H1 (cell line): ENCODE measurements at regions not wholly inside any gene's neighbourhood (a gene's known extent, or its start where the extent isn't known, plus 50 kb on each side); places are given as distances from the start of the nearest gene placed in this dataset.

Source experiments
- CTCF ChIA-PET: fragments of 300-600 bp; sonication (Branson Sonifier 250); formaldehyde crosslinking; loops from one replicate; lab custom pipeline; 2021; ENCODE audit not compliant: partially characterized antibody; lab: Charles Lee
- POLR2A ChIA-PET: fragments of 300-600 bp; sonication (Branson Sonifier 250); formaldehyde crosslinking; loops from one replicate; lab custom pipeline; 2021; ENCODE audit warnings: inconsistent platforms; ENCODE audit not compliant: partially characterized antibody; lab: Charles Lee
- DNase-seq, 2 experiments: peaks; one replicate each; pipeline versions ENCODE4 v3.0.0 to v3.0.0-alpha.2; 2010 to 2022; ENCODE audit warnings: low spot score in 2 of 2, low read depth in 1 of 2, mixed read lengths in 1 of 2
- FAIRE-seq: peaks from 2 replicates; lab custom pipeline; 2011; peaks lifted over from hg19 to GRCh38; lab: Jason Lieb, UNC
- H2AFZ ChIP-seq: 2 replicates; pipeline ENCODE4 v1.8.1; 2012; ENCODE audit warnings: low read length, inconsistent platforms
- H2AK5ac ChIP-seq: 2 replicates; pipeline ENCODE4 v1.6.1; 2013; ENCODE audit warnings: low read depth, low read length
- H2BK120ac ChIP-seq: replicated peaks from 2 replicates; pipeline ENCODE3; 2013; ENCODE audit warnings: low read depth, low read length, inconsistent platforms
- H2BK12ac ChIP-seq: 2 replicates; pipeline ENCODE4 v1.6.1; 2013; ENCODE audit warnings: low read depth, low read length
- H2BK15ac ChIP-seq: 2 replicates; pipeline ENCODE4 v1.6.1; 2013; ENCODE audit warnings: low read length
- H2BK20ac ChIP-seq: 2 replicates; pipeline ENCODE4 v1.6.1; 2013; ENCODE audit warnings: low read length
- H2BK5ac ChIP-seq: 2 replicates; pipeline ENCODE4 v1.6.1; 2013; ENCODE audit warnings: low read depth, low read length
- H3K14ac ChIP-seq: 2 replicates; pipeline ENCODE4 v1.6.1; 2013; ENCODE audit warnings: inconsistent platforms; ENCODE audit not compliant: insufficient read length
- H3K18ac ChIP-seq: 2 replicates; pipeline ENCODE4 v1.6.1; 2013; ENCODE audit warnings: low read length; ENCODE audit errors: extremely low read depth
- H3K23ac ChIP-seq: 2 replicates; pipeline ENCODE4 v1.6.1; 2013; ENCODE audit warnings: inconsistent platforms; ENCODE audit not compliant: insufficient read length
- H3K23me2 ChIP-seq: 2 replicates; pipeline ENCODE4 v1.6.1; 2013; ENCODE audit warnings: low read depth, low read length
- H3K27ac ChIP-seq: 2 replicates; pipeline ENCODE4 v1.6.1; 2011; ENCODE audit warnings: low read depth, low read length, inconsistent platforms
- H3K27me3 ChIP-seq, 4 experiments: replicated peaks in 1 of 4; 1 replicate in 1 of 4; 2 replicates in 3 of 4; pipeline versions ENCODE4 v1.6.1 to v1.8.1; 2011 to 2013; ENCODE audit warnings: low read length in 3 of 4, mild to moderate bottlenecking in 3 of 4, inconsistent platforms in 2 of 4, mixed read lengths in 2 of 4, moderate library complexity in 1 of 4; ENCODE audit not compliant: control insufficient read depth in 3 of 4, insufficient read depth in 3 of 4; ENCODE audit errors: extremely low read depth in 1 of 4
- H3K36me3 ChIP-seq, 4 experiments: 2 replicates each; pipeline versions ENCODE4 v1.6.1 to v1.8.1; 2011 to 2013; ENCODE audit warnings: mild to moderate bottlenecking in 4 of 4, low read length in 3 of 4, moderate library complexity in 2 of 4, control low read depth in 1 of 4, inconsistent platforms in 1 of 4; ENCODE audit not compliant: insufficient read depth in 4 of 4, control insufficient read depth in 2 of 4
- H3K4ac ChIP-seq: replicated peaks from 2 replicates; pipeline ENCODE3; 2013; ENCODE audit warnings: low read length, low read depth, mixed read lengths, inconsistent platforms; ENCODE audit not compliant: insufficient read length
- H3K4me1 ChIP-seq, 4 experiments: replicated peaks in 1 of 4; 1 replicate in 1 of 4; 2 replicates in 3 of 4; pipeline versions ENCODE4 v1.6.1 to v1.8.1; 2011 to 2013; ENCODE audit warnings: low read length in 3 of 4, inconsistent platforms in 2 of 4, mixed read lengths in 1 of 4; ENCODE audit not compliant: insufficient read depth in 4 of 4, control insufficient read depth in 3 of 4
- H3K4me2 ChIP-seq, 2 experiments: 2 replicates each; pipeline versions ENCODE4 v1.6.1 to v1.8.1; 2011 to 2013; ENCODE audit warnings: low read depth in 2 of 2, low read length in 2 of 2, control low read depth in 1 of 2, inconsistent platforms in 1 of 2, mild to moderate bottlenecking in 1 of 2; ENCODE audit not compliant: insufficient read depth in 1 of 2
- H3K4me3 ChIP-seq, 4 experiments: fragments of 200-600, 300-600 bp in 1 of 4; sonication (generic), shearing (Covaris generic), sonication (Bioruptor Twin) in 1 of 4; 2 replicates each; pipeline versions ENCODE4 v1.5.1 to v1.8.1; 2011 to 2016; ENCODE audit warnings: low read length in 4 of 4, low read depth in 3 of 4, control low read depth in 2 of 4, inconsistent platforms in 2 of 4, mild to moderate bottlenecking in 2 of 4, mixed read lengths in 1 of 4, moderate library complexity in 1 of 4; ENCODE audit not compliant: insufficient read depth in 2 of 4; ENCODE audit errors: extremely low read depth in 1 of 4
- H3K56ac ChIP-seq: replicated peaks from 2 replicates; pipeline ENCODE3; 2013; ENCODE audit warnings: low read depth, mild to moderate bottlenecking, mixed read lengths, low read length, inconsistent platforms; ENCODE audit not compliant: insufficient read length
- H3K79me1 ChIP-seq: 2 replicates; pipeline ENCODE4 v1.6.1; 2013; ENCODE audit warnings: low read depth, low read length, control low read depth
- H3K79me2 ChIP-seq, 2 experiments: 2 replicates each; pipeline versions ENCODE4 v1.6.1 to v1.8.1; 2012 to 2013; ENCODE audit warnings: low read length in 2 of 2, mild to moderate bottlenecking in 2 of 2, inconsistent platforms in 1 of 2; ENCODE audit not compliant: insufficient read depth in 2 of 2, control insufficient read depth in 1 of 2
- H3K9ac ChIP-seq, 4 experiments: replicated peaks in 1 of 4; 1 replicate in 1 of 4; 2 replicates in 3 of 4; pipeline versions ENCODE4 v1.6.1 to v1.8.1; 2011 to 2013; ENCODE audit warnings: low read depth in 3 of 4, low read length in 3 of 4, control low read depth in 2 of 4, mild to moderate bottlenecking in 2 of 4, moderate library complexity in 2 of 4, inconsistent platforms in 1 of 4; ENCODE audit errors: extremely low read depth in 1 of 4
- H3K9me3 ChIP-seq, 2 experiments: 2 replicates each; pipeline versions ENCODE4 v1.6.1 to v1.8.1; 2012 to 2013; ENCODE audit warnings: mild to moderate bottlenecking in 2 of 2, moderate library complexity in 2 of 2, control low read depth in 1 of 2, inconsistent platforms in 1 of 2, low read depth in 1 of 2, low read length in 1 of 2, mixed read lengths in 1 of 2; ENCODE audit not compliant: insufficient read depth in 2 of 2
- H4K20me1 ChIP-seq, 2 experiments: replicated peaks in 1 of 2; 2 replicates each; pipeline versions ENCODE3 to v1.8.1; 2011 to 2013; ENCODE audit warnings: inconsistent platforms in 2 of 2, low read length in 2 of 2, mild to moderate bottlenecking in 1 of 2; ENCODE audit not compliant: insufficient read depth in 2 of 2, control insufficient read depth in 1 of 2
- H4K5ac ChIP-seq: 2 replicates; pipeline ENCODE4 v1.6.1; 2013; ENCODE audit warnings: low read length, low read depth, mixed read lengths, inconsistent platforms; ENCODE audit not compliant: insufficient read length
- H4K8ac ChIP-seq: 2 replicates; pipeline ENCODE4 v1.8.0; 2013; ENCODE audit warnings: mild to moderate bottlenecking, moderate library complexity, low read length, inconsistent platforms; ENCODE audit not compliant: insufficient read depth; ENCODE audit errors: extremely low read depth
- H4K91ac ChIP-seq: replicated peaks from 2 replicates; pipeline ENCODE3; 2013; ENCODE audit warnings: low read length, mixed read lengths, inconsistent platforms; ENCODE audit not compliant: insufficient read length
- BCL11A ChIP-seq, 2 experiments: IDR thresholded peaks; one replicate each; pipeline ENCODE4 v1.6.1; 2011; ENCODE audit warnings: low read depth in 2 of 2, low read length in 2 of 2, mild to moderate bottlenecking in 2 of 2
- CTBP2 ChIP-seq: IDR thresholded peaks from 2 replicates; pipeline ENCODE4 v1.7.0; 2011; ENCODE audit warnings: borderline replicate concordance, mild to moderate bottlenecking, moderate library complexity, mixed read lengths, low read length; ENCODE audit not compliant: insufficient read depth, insufficient read length
- CTCF ChIP-seq, 3 experiments: IDR thresholded peaks; 1 replicate in 2 of 3; 2 replicates in 1 of 3; pipeline versions ENCODE4 v1.5.1 to v1.6.1; 2011; ENCODE audit warnings: low read length in 3 of 3, mild to moderate bottlenecking in 3 of 3, inconsistent platforms in 2 of 3, low read depth in 1 of 3, moderate library complexity in 1 of 3; ENCODE audit not compliant: insufficient read depth in 1 of 3; ENCODE audit errors: control extremely low read depth in 1 of 3
- KDM4A ChIP-seq: IDR thresholded peaks from one replicate; pipeline ENCODE4 v1.7.1; 2012; ENCODE audit warnings: low read depth, mild to moderate bottlenecking, moderate library complexity, low read length, inconsistent platforms; ENCODE audit not compliant: severe bottlenecking
- MAX ChIP-seq: IDR thresholded peaks from 2 replicates; pipeline ENCODE4 v1.6.1; 2012; ENCODE audit warnings: inconsistent platforms
- NRF1 ChIP-seq: IDR thresholded peaks from 2 replicates; pipeline ENCODE4 v1.6.1; 2011; ENCODE audit warnings: mild to moderate bottlenecking, low read depth, low read length, improper control_type of control experiment
- POLR2AphosphoS5 ChIP-seq: IDR thresholded peaks from 2 replicates; pipeline ENCODE4 v1.6.1; 2011; ENCODE audit warnings: low read depth, low read length
- SIN3A ChIP-seq, 2 experiments: IDR thresholded peaks in 1 of 2; conservative IDR thresholded peaks in 1 of 2; 2 replicates each; pipeline ENCODE4 v1.6.1; 2011 to 2012; ENCODE audit warnings: low read length in 2 of 2, improper control_type of control experiment in 1 of 2, low read depth in 1 of 2, mild to moderate bottlenecking in 1 of 2
- SP4 ChIP-seq: IDR thresholded peaks from 2 replicates; pipeline ENCODE4 v1.6.1; 2012; ENCODE audit warnings: low read length, inconsistent platforms
- TAF1 ChIP-seq: IDR thresholded peaks from 2 replicates; pipeline ENCODE4 v1.6.1; 2011; ENCODE audit warnings: mild to moderate bottlenecking, low read depth, low read length
- WGBS, 2 experiments: shearing (Covaris generic) in 1 of 2; methylation state at CpG; one replicate each; pipeline versions ENCODE4 v1.1.6 to v1.1.7; 2013 to 2015; ENCODE audit warnings: low lambda C conversion rate in 2 of 2, mixed read lengths in 2 of 2, inconsistent platforms in 1 of 2, low coverage in 1 of 2, missing lambda C conversion rate in 1 of 2; ENCODE audit not compliant: insufficient replicate concordance in 2 of 2, insufficient coverage in 1 of 2, insufficient read length in 1 of 2; ENCODE audit errors: extremely low coverage in 1 of 2, missing lambda C conversion rate in 1 of 2; 5-methylcytosine and 5-hydroxymethylcytosine counted together

- Histone ChIP-seq H4K8ac (no peak overlapping the region), H3K18ac (no peak overlapping the region), H2BK12ac (no peak overlapping the region), H3K56ac (no peak overlapping the region), H2BK15ac (no peak overlapping the region), H4K91ac (no peak overlapping the region), H3K23me2 (no peaks in the 10 kb centered on the region), H3K27me3 (no peaks in the 10 kb centered on the region), H2AK5ac (no peak overlapping the region), H3K36me3 (no peaks in the 10 kb centered on the region), H3K9ac (no peak overlapping the region), H2BK5ac (no peak overlapping the region), H3K14ac (no peak overlapping the region), H3K27ac (no peak overlapping the region), H4K5ac (no peak overlapping the region), H4K20me1 (no peaks in the 10 kb centered on the region), H2AFZ (0 out of 2 replicates have a peak overlapping the region, but pooled peaks have one; percentile 57), H3K4ac (no peak overlapping the region), H3K79me2 (no peaks in the 10 kb centered on the region), H3K23ac (no peak overlapping the region), H3K9me3 (no peaks in the 10 kb centered on the region), H3K4me1 (peaks cover 2 to 8% (median 4%) of the 10 kb centered on the region in 4 experiments; a peak in 3 of 7 replicates), H3K4me3 (no peak overlapping the region), H3K4me2 (no peak overlapping the region), H2BK20ac (no peak overlapping the region), H3K79me1 (no peaks in the 10 kb centered on the region), H2BK120ac (no peak overlapping the region)
- DNase-seq (no peak), FAIRE-seq (no peak)
- WGBS, 2 experiments = 77% methylated on average over 4 of the region's 4 CpGs; no CpG with 5 or more reads in 1 of the 2 experiments
- POLR2A ChIA-PET = no interaction called here
- CTCF ChIA-PET = interaction anchor here (0.6 to 1.1 kb wide), 2 partner anchors 63 to 517 kb away, joined by 3 read pairs; no protein-coding TSS in a partner anchor
- TF ChIP-seq POLR2AphosphoS5 (no peak), TAF1 (no peak), SIN3A (conservative IDR thresholded peaks at IDR 0.05 in 1 of 2, IDR thresholded peaks at IDR 0.05 in 1 of 2; ENCODE audit: low read depth in 1 of 2, low read length in 2 of 2) (no peak), BCL11A (IDR thresholded peaks at IDR 0.05; ENCODE audit: low read depth in 2 of 2, low read length in 2 of 2) (no peak), CTBP2 (no peak), KDM4A (no peak), NRF1 (no peak), SP4 (no peak), MAX (no peak), CTCF (IDR thresholded peaks at IDR 0.05; ENCODE audit: control extremely low read depth in 1 of 3, insufficient read depth in 1 of 3, low read depth in 1 of 3, low read length in 3 of 3) (no peak)
These were observed 249.2 kb upstream of the GCFC2 start for GRCh38 chr2:75959724-75960471.
